ENCODE measurements at regions not wholly inside any gene's neighbourhood (a gene's known extent, or its start where the extent isn't known, plus 50 kb on each side); places are given as distances from the start of the nearest gene placed in this dataset.

DNA sequence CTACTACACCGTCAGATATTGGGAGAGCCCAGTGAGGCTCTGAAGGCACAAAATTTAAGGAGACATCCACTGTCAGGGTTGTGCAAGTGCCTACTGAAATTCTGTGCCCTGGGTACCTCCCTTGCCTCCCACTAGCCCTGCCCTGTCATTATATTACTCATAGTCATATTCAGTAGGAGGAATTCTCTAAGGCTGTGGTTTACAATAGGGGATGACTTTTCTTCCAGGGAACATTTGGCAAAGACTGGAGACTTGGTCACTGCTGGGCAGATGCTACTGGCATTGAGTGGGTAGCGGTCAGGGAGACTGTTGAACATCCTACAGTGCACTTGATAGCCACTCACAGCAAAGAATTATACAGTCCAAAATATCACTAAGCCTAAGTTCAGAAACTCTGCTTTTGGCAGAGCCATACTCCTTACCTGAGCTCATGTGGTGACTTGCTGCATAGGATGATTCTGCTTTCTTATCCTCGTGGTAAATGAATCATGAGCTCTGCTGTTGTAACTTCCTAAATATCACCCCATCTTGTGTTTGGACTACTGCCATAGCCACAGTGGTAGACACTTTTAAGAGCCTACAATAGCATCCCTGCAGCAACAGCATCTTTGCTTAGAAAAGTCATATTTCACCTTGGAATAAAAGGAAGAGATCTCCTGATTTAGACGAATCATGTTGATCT lies 563.4 kb upstream of the PLXNA2 start:
- DNase-seq = no peak

DNA sequence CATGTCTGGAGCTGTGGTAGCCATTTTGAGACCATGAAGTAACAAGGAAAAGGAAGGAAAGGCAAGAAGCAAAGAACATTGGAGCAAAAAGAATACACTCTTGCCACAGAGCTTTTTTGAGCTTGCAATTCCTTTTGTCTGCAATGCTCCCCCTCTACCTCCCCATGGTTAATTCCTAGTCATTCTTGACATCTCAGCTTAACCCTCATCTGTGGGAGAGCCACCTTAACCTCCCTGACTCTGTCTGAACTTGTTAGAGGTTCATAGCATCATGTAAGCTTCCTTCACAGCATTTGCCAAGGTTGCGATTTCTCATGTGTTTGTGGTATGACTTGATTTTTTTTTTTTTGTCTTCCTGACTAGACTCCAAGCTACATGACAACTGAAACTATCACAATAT lies 564.1 kb upstream of the PLXNA2 start:
- no peak for DNase-seq

DNA sequence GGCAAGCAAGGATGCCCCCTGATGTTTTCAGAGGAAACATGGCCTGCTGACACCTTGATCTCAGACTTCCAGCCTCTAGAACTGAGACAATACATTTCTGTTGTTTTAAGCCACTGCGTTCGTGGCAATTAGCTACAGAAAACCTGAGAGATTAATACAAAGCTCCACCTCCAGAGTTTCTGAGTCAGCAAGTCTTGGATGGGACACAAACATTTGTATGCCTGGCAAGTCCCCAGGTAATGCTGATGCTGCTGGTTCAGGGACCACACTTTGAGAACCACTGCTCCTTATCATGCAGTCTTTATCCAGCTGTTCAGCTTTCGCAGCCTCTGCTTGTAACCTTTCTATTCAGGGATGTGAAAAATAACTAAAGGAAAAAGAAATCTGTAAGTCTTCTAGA lies 565.7 kb upstream of the PLXNA2 start:
- no peak for DNase-seq

DNA sequence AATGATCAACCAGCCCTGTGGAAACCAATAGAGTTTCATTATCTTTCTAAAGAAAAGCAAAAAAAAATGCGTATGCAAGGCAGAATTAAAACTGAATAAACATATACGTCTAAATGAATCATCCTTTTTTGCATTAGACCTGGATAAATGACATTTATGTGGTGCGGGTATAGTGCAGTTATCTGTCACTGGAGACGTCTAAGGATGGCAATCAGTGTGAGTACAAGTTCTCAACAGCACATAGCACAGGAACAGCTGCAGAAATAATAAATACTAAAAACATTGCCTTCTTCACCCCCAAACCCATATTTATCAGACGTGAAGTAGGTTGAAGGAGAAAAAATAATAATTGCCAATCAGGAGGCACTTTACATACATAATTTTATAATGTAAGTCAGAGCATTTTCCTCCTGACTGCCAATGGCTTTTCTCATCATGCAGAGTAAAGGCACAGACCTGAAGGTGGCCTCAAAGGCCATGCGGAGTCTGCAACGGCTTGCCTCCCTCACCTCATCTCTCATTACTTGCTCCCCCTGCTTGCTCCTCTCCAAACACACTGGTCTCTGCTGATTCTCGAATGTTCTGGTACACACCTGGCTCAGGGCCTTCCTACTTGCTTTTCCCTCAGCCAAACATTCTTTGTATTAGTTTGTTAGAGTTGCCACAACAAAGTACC lies 574.7 kb upstream of the PLXNA2 start:
- no peak for DNase-seq

- DNase-seq = no peak
Measured at GRCh38 chr1:208820580-208821212, 576.5 kb upstream of the PLXNA2 start.

GRCh38 chr1:208821939-208822338 lies 577.8 kb upstream of the PLXNA2 start:
- no peak for DNase-seq

DNA sequence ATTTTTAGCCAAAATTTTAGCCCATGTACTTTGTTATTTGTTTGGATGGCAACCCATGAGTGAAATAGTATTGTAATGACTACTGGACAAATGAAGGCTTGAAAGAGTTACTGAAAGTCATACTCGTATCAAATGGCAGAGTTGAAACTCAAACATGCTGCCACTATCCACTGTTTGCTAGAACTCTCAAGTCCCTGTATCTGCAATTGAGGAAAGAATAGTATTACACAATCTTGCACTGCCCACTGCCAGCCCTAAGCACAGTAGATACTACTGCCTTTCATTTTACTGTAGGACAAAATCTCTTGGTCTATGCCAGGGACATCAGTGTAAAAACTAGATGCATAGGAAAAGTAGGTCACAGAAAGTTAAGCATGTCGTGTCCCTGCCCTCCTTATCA lies 581.1 kb upstream of the PLXNA2 start:
- no peak for DNase-seq

DNA sequence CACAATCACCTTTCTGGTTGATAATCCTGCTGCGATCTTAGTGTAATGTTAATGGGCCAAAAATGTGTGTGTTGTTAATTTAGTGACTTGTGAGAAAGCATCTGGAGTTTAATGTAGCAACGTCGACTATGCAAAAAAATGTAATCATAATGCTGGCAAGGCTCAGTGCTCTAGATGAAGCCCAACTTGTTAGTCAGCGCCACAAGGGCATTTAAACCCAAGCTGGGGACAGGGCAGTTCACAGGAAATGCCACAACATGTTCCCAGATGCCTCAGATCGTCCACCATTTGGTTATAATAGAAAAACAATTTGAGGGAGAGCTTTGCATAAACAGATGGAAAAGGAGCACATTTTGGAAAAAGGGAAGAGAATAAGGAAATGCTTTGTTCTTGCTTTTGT lies 585.4 kb upstream of the PLXNA2 start:
- no peak for DNase-seq

DNA sequence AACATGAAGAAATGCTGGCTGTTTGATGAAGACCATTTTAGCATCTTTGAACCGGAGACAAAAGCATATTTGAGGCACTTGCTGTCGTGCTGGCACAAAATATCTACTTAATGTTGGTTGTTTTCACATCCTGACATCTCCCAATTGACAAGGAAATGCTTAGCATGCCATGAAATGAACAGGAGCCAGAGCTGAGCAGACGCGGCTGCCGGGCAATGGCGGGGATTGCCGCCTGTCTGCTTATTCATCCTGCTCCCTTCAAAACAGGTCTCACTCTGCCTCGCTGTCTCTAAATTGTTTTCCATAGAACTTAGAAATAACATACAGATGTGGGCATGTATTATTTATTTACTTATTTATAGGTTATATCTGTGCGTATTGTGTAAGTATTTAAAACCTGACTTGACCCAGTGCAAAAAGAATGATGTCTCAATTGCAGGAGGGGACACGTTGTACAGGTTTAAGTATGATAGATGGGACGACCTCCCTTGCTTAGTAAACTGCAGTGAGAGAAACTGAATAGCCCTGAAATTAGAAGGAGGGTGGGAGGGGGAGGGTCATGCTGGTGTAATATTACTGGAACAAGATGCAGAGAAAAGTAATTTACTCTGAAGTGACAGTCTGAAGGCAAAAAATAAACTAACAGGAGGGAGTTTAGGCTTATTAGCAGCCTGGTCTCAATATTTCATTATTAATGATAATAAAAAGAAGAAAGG lies 590.4 kb upstream of the PLXNA2 start:
- no peak for DNase-seq

GRCh38 chr1:208835097-208835463 lies 590.9 kb upstream of the PLXNA2 start:
- DNase-seq = no peak

- DNase-seq = no peak
Measured at GRCh38 chr1:208835781-208836180, 591.6 kb upstream of the PLXNA2 start.

DNA sequence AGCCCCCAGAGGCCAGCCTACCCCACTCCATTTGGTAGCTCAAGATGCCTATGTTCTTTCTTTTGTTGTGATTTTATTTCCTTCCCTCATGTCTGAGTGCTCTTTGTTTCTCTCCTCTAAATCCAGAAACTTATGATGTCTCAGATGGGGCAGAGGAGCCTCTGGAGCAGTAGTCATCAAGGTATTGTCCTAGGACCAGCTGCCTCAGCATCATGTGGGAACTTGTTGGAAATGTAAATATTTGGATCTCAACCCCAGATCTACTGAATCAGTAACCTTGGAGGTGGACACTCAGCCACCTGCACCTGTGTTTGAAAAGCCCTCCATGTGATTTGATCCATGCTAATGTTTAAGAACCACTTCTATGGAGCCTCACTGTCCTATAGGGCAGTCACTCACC lies 593.1 kb upstream of the PLXNA2 start:
- no peak for DNase-seq

DNA sequence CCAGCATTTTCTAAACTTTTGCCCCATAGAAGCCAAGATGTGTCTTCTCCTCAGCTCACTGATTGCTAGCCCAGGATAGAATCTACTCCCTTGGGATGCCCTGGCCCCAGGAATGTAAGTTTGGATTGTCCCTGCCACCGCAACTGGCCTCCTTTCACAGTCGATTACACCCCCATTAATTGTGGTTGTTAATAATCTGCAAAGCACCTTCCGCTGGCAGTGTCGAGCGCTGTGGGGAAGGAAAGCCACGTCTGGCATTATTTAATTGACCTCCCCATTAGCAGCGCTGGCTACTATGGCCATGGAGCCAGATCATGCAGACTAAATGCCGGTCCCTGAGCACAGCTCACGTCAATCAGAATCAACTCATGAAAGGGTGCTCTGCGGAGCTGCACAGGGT lies 597.3 kb upstream of the PLXNA2 start:
- DNase-seq = no peak

DNA sequence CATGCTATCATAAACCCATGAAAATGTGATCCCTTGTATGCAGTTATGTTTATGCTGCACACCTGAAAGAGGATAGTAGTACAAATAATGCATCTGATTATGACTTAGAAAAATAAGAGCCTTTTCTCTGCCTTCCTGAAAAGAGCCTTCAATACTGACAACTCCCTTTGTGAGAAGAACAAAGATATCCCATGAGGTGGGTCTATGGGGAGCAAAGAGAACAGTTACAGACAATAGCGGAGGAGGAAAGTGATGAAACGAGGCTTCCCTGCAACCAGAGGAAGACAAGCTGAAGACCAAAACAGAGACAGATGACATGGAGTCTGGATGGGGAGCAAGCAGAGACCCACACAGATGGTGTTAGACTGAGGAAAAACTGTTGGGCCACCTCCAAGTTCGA lies 598.3 kb upstream of the PLXNA2 start:
- no peak for DNase-seq

DNA sequence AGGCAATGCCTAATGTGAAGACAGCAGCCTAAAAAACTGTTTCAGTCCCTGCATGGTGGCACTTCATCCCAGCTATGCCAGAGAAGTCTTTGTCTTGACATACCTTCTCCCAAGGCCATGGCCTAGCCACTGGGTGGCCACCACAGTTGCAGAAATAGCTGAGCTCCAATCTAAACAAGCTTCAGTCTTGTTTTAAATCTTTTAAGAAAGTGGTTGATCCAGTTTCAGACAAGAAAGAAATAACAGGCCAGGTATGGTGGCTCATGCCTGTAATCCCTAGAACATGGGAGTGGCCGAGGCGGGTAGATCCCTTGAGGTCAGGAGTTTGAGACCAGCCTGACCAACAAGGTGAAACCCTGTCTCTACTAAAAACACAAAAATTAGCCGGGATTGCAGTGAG lies 600.0 kb upstream of the PLXNA2 start:
- no peak for DNase-seq

- no peak for DNase-seq
Measured at GRCh38 chr1:208848854-208849253, 604.7 kb upstream of the PLXNA2 start.

DNA sequence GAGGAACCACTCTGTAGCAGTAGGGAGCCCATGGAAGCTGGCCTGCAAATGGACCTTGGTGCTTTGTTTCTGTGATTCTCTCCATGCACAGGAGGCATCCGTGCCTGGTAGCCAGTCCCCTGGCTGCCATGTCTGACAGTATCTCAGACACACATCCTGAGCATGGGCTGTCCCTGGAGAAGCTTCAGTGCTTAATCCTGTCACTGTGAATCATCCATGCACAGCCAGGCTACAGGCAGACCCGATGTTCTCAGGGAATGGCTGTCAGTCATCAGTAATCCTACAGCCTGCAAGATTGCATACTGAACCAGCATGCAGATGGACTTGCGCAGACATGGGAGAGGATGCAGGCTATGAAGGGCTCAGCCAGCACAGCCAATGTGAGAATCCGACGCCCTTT lies 606.3 kb upstream of the PLXNA2 start:
- DNase-seq = no peak

DNA sequence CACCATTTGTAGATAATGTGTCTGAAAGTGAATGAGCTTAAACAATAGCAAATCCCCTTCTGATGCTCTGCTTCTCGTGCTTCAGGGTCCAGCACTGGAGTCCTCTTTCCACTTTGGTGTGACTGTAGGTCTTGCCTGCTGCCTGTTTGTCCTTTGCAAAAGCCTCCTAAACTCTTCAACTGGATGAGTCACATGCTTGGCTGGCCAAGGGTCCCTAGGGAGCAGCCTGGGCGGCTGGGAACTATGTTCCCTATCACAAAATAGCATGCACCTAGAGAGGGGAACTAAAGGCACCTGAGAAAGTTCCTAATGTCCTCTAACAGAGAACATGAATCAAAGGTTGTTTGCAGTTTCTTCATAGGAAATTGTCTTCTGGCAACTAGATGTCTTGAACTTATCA lies 607.2 kb upstream of the PLXNA2 start:
- DNase-seq = no peak

DNA sequence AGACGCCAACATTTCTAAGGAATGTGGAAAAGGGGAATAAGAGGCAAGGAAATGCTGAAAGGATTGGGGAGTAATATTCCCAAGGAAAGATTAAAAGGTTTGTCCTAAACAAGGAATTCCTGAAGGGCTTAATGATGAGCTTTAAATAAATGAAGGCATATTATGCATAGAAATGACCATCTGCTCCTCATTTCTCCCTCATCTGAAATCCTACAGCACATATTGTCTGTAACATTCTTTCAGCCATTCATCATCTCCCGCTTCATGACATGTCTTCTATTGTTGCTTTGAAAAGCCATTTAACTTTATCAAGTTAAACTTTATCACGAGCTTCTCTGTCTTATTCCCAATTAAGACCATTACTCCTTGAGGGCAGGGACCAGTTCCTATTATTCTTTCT lies 608.7 kb upstream of the PLXNA2 start:
- no peak for DNase-seq

- DNase-seq = no peak
Measured at GRCh38 chr1:208855403-208855802, 611.2 kb upstream of the PLXNA2 start.

- no peak for DNase-seq
Measured at GRCh38 chr1:208857465-208857864, 613.3 kb upstream of the PLXNA2 start.

DNA sequence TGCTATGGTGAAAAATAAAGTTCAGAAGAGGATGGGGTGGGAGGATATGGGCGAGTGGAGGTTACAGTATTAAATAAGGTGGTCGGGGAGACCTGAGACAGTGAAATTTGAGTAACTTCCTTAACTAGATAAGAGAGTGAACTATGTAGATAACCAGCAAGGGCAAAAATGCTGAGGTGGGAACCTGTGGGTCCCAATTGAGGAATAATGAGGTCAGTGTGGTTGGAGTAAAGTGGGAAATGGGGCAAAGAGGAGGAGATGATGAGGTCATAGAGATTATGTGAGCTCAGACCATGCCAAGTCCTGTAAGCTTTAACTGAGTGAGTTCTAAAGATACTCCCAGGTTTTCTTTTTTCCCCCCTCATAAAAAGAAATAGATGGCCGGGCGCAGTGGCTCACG lies 614.6 kb upstream of the PLXNA2 start:
- no peak for DNase-seq

DNA sequence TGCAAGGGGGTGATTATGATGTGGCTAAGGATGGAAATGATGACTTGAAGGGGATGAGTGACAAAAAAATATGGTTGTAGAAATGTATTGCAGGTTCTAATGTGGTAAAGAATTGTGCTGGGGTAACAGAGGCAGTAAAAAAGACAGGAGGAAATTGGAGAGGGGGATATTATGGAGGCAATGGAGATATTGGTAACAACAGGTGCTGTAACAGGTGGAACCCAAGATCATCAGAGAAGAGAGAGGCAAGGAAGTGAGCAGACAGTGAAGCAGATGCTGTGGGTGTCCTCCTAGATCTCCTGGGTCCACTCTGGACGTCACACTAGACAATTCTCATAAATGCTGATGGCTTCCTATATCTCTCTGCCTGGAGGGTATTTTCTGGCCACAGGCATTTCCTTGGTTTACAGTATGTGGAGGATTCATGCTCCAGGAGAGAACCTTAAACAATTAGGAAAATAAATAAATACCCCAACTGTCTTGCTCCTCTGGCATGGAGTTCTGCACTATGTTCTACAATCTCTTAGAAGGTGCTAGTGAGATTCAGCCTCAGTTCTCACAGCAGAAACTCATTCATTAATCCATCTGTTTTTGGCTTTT lies 620.3 kb upstream of the PLXNA2 start:
- DNase-seq = no peak
